ENCODE measurements at regions not wholly inside any gene's neighbourhood (a gene's known extent, or its start where the extent isn't known, plus 50 kb on each side); places are given as distances from the start of the nearest gene placed in this dataset.

DNA sequence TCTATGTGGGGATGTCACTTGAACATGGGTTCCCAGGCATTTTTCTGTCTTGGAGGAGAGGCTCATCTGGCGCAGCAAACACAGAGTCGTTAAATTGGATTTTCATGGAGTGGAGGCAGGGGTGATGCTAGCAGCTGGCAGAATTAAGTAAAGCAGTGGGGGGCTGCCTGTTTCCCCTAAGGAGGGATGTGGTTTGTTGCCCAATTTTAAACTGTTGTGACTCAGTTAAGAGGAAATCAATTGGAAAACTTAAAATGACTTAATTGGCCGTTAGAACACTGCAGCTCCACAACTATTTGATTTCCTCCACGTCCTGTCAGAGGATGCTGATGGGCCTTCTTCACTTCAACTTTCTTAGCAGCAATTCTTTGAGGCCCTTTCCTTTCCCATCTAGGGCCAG is 354.1 kb upstream of the ATP5MC3 start:
- no peak for DNase-seq (ENCODE audit: low read depth)
- H3K4me3 ChIP-seq (ENCODE audit: low read depth, low read length): no peak overlapping the region
- no peak for TF ChIP-seq CTCF (IDR thresholded peaks at IDR 0.05; ENCODE audit: insufficient read depth, low read length)

DNA sequence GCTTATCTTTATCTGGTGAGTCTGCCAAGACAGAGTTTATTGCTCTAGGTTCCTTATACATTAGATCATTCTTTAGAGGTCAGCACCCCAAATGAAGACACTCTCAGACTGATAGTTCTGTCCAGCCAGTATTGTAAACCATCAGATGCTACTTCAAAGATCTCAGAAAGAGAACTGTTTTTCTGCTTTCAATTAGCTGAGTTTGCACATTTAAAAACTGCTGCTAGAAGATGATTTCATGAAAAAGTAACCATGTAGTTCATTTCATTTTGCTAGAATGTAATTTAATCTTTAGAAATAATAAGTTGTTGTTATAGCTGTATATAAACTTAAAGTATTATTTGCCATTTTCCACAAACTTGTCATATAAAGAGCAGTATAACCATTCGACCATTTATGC is 344.5 kb upstream of the ATP5MC3 start:
- DNase-seq (ENCODE audit: low read depth): no peak
- no peak for TF ChIP-seq CTCF (IDR thresholded peaks at IDR 0.05; ENCODE audit: insufficient read depth, low read length)
- H3K4me3 ChIP-seq (ENCODE audit: low read depth, low read length): no peak overlapping the region

GRCh38 chr2:175523001-175523400 is 341.5 kb upstream of the ATP5MC3 start:
- H3K4me3 ChIP-seq (ENCODE audit: low read depth, low read length): no peak overlapping the region
- no peak for DNase-seq (ENCODE audit: low read depth)
- TF ChIP-seq CTCF (IDR thresholded peaks at IDR 0.05; ENCODE audit: insufficient read depth, low read length): no peak

- no peak for DNase-seq (ENCODE audit: low read depth)
- TF ChIP-seq CTCF (IDR thresholded peaks at IDR 0.05; ENCODE audit: insufficient read depth, low read length): no peak
These were observed 336.7 kb upstream of the ATP5MC3 start for GRCh38 chr2:175518206-175518605.

DNA sequence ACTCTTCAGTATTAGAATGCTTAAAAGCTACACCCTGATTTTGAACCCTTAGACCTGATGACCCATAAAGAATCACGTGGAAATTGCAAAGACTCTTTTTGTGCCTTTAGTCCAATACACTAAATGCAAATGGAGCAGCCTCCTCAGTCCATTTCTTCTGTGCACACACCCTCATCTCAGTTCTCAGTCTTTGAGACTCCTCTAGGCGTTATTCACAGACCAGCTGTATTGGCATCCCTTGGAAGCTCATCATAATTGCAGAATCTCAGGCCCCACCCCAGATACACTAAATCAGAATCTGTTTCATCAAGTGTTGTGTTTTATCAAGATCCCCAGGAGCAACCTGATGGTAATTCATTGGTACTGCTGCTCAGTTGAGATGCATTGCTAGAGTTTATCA is 335.0 kb upstream of the ATP5MC3 start:
- H3K4me3 ChIP-seq (ENCODE audit: low read depth, low read length): no peak overlapping the region
- no peak for DNase-seq (ENCODE audit: low read depth)
- TF ChIP-seq CTCF (IDR thresholded peaks at IDR 0.05; ENCODE audit: insufficient read depth, low read length): no peak

More at GRCh38 chr2:175518206-175518605, 336.7 kb upstream of the ATP5MC3 start:
- no peak overlapping the region for H3K4me3 ChIP-seq (ENCODE audit: low read depth, low read length)

DNA sequence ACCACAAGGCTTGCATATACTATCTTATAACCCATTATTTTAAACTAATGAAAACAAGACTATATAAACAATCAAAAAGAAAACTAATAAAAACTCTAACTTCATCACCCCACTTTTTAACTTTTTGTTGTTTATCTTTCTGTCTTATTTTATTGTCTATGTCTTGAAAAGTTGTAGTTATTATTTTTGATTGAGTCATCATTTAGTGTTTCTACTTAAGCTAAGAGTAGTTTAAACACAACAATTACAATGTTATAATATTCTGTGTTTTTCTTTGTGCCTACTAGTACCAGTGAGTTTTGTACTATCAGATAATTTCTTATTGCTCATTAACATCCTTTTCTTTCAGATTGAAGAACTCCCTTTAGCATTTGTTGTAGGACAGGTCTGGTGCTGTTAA is 318.7 kb upstream of the ATP5MC3 start:
- TF ChIP-seq CTCF (IDR thresholded peaks at IDR 0.05; ENCODE audit: insufficient read depth, low read length): no peak
- no peak overlapping the region for H3K4me3 ChIP-seq (ENCODE audit: low read depth, low read length)
- DNase-seq (ENCODE audit: low read depth): no peak

DNA sequence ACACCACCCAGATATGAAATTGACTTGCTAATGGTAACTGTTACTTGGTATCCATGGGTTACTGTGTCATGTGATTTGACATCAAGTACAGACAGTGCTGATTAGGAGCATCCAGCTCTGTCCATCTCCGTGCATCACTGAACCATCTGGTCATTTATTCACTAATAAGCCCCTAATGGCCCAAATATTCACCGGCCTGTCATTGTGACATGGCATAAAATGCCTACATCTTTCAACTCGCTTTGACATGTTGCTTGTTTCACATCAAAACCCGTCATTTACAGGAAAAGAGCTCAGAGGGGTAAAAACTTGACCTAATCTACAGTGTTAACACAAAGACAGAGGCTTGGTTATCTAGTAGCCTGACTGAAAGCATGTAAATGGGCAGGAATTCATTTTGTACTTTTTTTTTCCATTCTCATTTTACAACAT is 308.9 kb upstream of the ATP5MC3 start:
- no peak overlapping the region for H3K4me3 ChIP-seq (ENCODE audit: low read depth, low read length)
- TF ChIP-seq CTCF (IDR thresholded peaks at IDR 0.05; ENCODE audit: insufficient read depth, low read length): no peak
- no peak for DNase-seq (ENCODE audit: low read depth)

Measured in fibroblast of the aortic adventitia (primary cell).